ENCODE measurements at regions not wholly inside any gene's neighbourhood (a gene's known extent, or its start where the extent isn't known, plus 50 kb on each side); places are given as distances from the start of the nearest gene placed in this dataset.
"Not testable (repeated sequence)": the region's sequence is repeated elsewhere in the genome, so short reads cannot be mapped to it uniquely, and the experiment has no call there.

DNA sequence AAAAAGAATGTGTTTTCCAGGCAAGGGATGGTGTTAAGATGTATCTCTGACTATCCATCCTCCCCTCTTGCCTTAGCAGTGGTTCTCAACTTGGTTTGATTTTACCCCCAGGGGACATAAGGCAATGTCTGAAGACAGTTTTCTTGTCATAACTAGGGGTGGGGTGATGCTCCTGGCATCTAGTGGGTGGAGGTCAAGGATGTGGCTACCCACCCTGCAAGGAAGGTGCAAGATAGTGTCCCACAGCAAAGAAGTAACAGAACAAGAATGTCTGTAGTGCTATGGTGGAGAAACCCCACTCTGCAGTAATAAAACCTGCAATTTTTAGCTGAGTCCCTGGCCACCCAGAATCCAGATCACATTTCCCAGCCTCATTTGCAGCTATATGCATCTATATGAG is 81.2 kb upstream of the TBL1X start:
- no peak for DNase-seq (ENCODE audit: low read depth)

DNA sequence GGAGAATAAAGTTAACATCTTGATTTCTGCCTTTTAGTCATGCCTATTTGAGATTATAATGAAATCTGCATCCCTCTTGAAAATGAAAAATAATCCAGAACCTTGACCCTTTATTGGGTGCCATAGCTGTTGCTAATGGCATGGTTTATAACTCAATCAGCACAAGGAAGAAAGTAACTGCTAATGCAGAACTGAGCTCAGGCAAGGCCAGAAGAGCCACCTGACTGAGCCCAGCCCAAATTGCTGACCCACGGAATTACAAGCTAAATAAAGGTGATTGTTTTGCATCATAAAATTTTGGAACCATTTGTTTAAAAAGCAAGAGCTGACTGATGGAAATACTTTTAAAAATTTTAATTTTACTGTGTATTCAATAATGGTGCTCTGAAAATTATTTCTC is 76.4 kb upstream of the TBL1X start:
- no peak for DNase-seq (ENCODE audit: low read depth)

DNA sequence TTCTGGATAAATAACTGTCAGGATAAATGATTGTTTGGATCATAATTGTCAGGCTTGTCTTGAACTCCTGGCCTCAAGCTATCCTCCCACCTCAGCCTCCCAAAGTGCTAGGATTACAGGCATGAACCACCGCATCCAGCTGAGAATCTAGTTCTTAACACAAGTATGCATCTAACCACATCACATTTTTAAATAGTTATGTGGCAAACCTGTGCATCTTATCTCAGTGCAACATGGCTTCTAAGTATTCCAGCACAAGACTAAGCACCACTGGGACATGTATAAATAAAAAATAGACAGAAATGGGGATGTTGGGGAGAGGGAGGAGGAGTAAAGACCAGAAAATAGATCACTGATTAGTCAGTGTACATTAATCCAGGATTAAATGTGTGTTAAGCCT is 74.7 kb upstream of the TBL1X start:
- DNase-seq (ENCODE audit: low read depth), result no peak

DNA sequence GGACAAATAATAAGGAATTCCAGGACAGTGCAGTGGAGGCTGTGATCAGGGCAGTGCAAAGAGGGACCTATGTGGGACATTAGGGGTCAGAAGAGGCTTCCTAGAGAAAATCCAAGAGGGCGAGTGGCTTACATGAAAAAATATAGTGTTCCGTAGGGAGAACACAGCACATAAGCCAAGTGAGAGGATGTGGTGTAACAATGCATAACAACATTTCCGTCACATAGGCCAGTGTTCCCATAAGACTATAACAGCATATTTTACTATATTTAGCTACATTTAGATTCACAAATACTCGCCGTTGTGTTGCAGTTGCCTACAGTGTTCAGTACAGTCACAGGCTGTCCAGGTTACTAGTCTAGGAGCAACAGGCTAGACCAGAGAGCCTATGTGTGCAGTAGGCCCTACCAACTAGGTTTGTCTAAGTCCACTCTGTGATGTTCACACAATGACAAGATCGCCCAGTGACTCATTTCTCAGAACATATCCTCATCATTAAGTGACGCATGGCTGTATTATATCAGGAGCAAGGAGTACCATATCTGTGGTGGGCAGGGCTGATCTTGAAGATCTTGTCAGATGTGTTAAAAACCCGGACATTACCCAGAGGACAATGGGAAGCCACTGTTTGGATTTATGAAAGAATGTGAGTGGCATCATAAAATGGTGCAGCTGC is 74.0 kb upstream of the TBL1X start:
- DNase-seq (ENCODE audit: low read depth), result no peak

DNA sequence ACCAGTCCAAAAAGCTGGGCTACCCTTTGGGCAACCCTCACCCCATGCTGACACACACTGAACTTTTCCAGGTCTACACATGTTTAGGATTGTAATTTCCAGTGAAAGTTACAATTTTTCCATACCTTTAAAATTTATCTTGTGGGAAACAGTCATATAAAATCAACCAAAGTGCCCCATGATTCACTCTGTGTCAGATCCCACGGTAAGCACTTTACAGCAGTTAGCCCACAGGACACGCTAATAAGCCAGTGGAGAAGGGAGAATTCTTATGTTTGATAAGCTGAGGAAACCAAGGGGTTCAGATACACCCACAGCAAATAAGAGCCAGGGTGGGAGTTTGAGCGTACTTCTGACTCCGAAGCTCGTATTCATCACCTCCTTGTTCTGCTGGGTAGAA is 72.4 kb upstream of the TBL1X start:
- DNase-seq (ENCODE audit: low read depth), result no peak

DNA sequence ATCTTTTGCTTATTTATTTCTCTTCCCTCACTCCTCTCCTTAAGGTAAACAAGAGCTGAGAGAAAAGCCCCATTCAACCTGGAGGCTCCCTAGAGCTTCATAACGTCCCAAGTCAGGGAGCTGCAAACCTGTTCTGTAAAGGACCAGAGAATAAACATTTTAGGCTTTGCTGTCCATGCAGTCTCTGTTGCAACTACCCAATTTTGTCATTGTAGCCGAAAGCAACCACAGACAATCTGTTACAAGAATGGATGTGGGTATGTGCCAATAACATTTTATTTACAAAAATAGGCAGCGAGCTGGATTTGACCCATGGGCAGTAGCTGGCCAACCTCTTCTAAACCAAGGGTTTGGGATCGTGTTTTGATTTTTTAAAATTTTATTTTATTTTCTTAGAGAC is 71.3 kb upstream of the TBL1X start:
- DNase-seq (ENCODE audit: low read depth), result no peak

DNA sequence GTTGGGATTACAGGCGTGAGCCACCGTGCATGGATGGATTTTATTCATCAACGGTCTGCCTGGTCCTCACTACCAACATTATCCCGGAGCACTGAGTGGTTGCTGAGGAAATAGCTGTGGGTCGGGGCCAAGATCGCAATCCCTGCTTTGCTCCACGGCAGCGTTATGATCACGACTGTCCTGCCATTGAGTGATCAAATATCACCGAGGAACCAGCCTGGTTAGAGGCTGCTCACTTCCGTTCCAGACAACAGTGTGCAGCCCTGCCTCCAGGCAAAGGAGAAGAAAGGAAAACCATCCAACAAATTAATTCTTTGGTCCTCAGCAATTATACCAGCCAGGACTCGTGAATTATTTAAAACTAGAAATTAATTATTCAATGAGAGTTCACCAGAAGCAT is 70.6 kb upstream of the TBL1X start:
- no peak for DNase-seq (ENCODE audit: low read depth)

DNA sequence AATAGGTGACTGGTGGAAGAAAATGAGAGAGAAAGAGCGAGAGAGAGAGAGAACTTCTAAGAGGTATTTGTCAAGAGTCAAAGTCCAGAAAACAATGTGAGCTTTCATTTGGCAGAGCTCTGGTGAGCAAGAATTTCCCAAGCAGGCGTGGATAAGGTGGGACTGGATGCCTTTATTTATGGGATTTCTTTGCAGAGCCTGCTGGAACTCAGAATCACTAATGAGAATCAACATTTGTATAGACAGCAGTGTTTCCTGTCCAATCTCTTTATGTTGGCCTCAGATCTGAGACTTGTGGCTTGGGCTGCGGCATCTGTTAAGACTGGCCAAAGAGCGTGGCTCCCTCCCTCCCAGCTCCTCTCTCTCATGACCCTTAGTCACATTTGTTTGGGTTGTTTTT is 67.9 kb upstream of the TBL1X start:
- DNase-seq (ENCODE audit: low read depth), result no peak

DNA sequence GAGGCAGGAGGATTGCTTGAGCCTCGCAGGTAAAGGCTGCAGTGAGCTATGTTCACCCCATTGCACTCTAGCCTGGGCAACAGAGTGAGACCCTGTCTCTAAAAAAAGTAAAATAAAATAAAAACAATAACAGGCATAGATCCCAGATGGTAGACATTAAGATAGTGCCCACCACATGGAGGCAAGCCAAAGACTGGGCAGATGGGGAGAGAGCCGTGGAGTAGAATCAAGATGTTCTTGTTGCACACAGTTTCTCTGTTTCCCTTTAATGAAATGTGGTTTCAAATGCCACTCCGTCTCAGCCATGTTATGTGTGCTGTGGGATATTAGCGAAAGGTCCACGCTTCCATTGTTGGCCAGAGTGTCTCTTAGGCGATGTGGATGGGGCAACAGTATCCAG is 63.8 kb upstream of the TBL1X start:
- no peak for DNase-seq (ENCODE audit: low read depth)

DNA sequence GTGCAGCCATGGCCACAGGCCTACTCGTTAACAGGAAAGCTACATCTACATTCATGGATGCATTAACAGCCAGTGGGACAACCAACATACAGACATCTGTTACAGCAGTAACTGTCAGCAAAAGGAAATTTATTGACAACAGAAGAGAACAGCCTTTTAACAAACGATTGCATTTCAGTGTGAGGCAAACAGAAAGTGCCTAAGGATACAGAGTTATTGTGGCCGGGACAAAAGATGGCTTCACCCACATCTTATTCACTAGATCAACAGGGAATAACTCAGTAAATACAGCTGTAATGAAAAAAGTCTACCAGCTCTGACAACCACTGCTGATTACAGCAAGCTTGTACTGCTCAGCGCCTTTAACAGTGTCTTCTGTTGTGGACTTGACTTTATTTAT is 61.5 kb upstream of the TBL1X start:
- no peak for DNase-seq (ENCODE audit: low read depth)

DNA sequence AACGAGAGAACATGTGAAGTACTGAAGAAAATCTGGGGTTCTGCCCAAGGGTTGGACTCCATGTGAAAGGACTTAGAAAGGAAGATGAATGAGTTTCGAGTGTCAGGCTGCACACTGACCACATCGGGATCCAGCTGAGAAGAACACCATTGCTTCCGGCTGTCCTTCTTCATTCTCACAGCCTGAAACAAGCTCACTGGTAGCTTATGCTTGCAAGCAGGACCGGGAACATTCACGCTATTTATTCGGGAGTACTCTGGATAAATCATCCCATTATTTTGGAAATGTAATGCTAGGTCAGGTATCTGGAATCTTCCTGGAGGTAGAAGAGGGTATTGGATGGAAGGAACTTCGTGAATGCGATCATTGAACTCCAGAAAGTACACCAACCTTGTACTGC is 59.2 kb upstream of the TBL1X start:
- DNase-seq (ENCODE audit: low read depth), result not testable (repeated sequence)

DNA sequence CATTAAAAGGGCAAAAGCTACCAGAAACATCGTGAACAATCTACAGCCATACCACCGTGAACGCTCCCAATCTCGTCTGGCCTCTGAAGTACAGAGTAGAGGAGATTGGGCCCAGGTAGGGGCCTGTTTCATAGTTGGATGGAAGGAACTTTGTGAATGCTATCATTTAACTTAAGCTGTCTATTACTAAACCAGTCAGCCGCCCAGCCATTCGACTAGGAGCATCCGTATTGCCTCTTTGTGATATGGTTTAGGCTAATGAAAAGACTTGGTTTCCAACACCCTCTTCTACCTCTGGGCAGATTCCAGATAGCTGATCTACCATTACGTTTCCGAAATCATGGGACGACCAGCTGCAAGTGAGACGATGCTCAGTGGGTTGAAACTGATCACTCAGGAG is 54.0 kb upstream of the TBL1X start:
- not testable (repeated sequence) for DNase-seq (ENCODE audit: low read depth)

DNA sequence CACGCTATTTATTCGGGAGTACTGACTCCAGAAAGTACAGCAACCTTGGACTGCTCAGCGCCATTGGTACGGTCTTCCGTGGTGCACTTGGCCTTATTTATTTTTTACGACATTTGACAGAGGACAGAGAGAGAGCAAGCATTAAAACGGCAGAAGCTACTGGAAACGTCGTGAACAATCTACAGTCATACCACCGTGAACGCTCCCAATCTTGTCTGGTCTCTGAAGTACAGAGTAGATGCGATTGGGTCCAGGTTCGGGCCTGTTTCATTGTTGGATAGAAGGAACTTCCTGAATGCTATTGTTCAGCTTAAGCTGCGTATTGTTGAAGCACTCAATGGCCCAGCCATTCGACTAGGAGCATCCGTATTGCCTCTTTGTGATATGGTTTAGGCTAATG is 53.2 kb upstream of the TBL1X start:
- not testable (repeated sequence) for DNase-seq (ENCODE audit: low read depth)

DNA sequence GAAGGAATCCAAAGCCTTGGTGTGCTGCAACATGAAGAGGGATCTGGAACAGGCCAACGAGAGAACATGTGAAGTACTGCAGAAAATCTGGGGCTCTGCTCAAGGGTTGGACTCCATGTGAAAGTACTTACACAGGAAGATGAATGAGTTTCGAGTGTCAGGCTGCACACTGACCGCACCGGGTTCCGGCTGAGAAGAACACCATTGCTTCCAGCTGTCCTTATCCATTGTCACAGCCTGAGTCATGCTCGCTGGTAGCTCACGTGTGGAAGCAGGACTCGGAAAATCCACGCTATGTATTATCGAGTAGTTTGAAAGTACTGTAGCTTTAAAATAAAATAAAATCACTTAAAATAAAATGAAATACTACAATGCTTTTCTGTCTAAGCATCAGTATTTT is 50.4 kb upstream of the TBL1X start:
- DNase-seq (ENCODE audit: low read depth), result no peak
